GM23338 (cell line): ENCODE measurements at regions not wholly inside any gene's neighbourhood (a gene's known extent, or its start where the extent isn't known, plus 50 kb on each side); places are given as distances from the start of the nearest gene placed in this dataset.
"Not testable (repeated sequence)": the region's sequence is repeated elsewhere in the genome, so short reads cannot be mapped to it uniquely, and the experiment has no call there.

Source experiments
- EZH2 ChIP-seq: fragments of 200-600 bp; sonication (generic); IDR thresholded peaks from one replicate; pipeline ENCODE4 v1.8.0; 2017; ENCODE audit warnings: antibody characterized with exemption, mild to moderate bottlenecking, low read depth; ENCODE audit not compliant: unreplicated experiment
- JUNB ChIP-seq: IDR thresholded peaks from one replicate; pipeline ENCODE4 v1.6.1; 2016; ENCODE audit warnings: antibody characterized with exemption; ENCODE audit not compliant: unreplicated experiment
- TF ChIP-seq, protein P1 (sequence below), 2 experiments: fragments of 200-600 bp in 1 of 2; sonication (generic) in 1 of 2; conservative IDR thresholded peaks; 2 replicates each; pipeline versions ENCODE4 v1.5.1 to v1.6.1; 2016 to 2017; ENCODE audit warnings: antibody characterized with exemption in 2 of 2, low read depth in 2 of 2, mild to moderate bottlenecking in 2 of 2, moderate library complexity in 1 of 2
- TF ChIP-seq, protein P2 (sequence below): IDR thresholded peaks from one replicate; pipeline ENCODE4 v1.6.1; 2018; ENCODE audit warnings: antibody characterized with exemption; ENCODE audit not compliant: unreplicated experiment

DNA sequence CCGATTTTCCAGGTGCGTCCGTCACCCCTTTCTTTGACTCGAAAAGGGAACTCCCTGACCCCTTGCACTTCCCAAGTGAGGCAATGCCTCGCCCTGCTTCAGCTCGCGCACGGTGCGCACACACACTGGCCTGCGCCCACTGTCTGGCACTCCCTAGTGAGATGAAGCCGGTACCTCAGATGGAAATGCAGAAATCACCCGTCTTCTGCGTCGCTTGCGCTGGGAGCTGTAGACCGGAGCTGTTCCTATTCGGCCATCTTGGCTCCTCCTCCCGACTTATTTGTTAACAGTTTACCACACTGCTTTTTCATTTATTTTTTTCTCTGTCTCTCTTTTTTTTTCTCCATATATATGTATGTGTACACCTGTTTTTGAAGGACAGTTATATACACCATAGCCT is 112.2 kb downstream of the MAD2L1 start:
- not testable (repeated sequence) for TF ChIP-seq EZH2, JUNB
- TF ChIP-seq, protein P1, sequence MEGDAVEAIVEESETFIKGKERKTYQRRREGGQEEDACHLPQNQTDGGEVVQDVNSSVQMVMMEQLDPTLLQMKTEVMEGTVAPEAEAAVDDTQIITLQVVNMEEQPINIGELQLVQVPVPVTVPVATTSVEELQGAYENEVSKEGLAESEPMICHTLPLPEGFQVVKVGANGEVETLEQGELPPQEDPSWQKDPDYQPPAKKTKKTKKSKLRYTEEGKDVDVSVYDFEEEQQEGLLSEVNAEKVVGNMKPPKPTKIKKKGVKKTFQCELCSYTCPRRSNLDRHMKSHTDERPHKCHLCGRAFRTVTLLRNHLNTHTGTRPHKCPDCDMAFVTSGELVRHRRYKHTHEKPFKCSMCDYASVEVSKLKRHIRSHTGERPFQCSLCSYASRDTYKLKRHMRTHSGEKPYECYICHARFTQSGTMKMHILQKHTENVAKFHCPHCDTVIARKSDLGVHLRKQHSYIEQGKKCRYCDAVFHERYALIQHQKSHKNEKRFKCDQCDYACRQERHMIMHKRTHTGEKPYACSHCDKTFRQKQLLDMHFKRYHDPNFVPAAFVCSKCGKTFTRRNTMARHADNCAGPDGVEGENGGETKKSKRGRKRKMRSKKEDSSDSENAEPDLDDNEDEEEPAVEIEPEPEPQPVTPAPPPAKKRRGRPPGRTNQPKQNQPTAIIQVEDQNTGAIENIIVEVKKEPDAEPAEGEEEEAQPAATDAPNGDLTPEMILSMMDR (conservative IDR thresholded peaks at IDR 0.05; ENCODE audit: low read depth in 2 of 2): not testable (repeated sequence)
- TF ChIP-seq, protein P2, sequence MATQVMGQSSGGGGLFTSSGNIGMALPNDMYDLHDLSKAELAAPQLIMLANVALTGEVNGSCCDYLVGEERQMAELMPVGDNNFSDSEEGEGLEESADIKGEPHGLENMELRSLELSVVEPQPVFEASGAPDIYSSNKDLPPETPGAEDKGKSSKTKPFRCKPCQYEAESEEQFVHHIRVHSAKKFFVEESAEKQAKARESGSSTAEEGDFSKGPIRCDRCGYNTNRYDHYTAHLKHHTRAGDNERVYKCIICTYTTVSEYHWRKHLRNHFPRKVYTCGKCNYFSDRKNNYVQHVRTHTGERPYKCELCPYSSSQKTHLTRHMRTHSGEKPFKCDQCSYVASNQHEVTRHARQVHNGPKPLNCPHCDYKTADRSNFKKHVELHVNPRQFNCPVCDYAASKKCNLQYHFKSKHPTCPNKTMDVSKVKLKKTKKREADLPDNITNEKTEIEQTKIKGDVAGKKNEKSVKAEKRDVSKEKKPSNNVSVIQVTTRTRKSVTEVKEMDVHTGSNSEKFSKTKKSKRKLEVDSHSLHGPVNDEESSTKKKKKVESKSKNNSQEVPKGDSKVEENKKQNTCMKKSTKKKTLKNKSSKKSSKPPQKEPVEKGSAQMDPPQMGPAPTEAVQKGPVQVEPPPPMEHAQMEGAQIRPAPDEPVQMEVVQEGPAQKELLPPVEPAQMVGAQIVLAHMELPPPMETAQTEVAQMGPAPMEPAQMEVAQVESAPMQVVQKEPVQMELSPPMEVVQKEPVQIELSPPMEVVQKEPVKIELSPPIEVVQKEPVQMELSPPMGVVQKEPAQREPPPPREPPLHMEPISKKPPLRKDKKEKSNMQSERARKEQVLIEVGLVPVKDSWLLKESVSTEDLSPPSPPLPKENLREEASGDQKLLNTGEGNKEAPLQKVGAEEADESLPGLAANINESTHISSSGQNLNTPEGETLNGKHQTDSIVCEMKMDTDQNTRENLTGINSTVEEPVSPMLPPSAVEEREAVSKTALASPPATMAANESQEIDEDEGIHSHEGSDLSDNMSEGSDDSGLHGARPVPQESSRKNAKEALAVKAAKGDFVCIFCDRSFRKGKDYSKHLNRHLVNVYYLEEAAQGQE: not testable (repeated sequence)
